GM10248 (cell line): ENCODE measurements at regions not wholly inside any gene's neighbourhood (a gene's known extent, or its start where the extent isn't known, plus 50 kb on each side); places are given as distances from the start of the nearest gene placed in this dataset.

Source experiments
- CTCF ChIA-PET: fragments of 300-600 bp; sonication (Branson Sonifier 250); formaldehyde crosslinking; extraction: SDS; loops from one replicate; lab custom pipeline; 2021; ENCODE audit warnings: antibody characterized with exemption; lab: Yijun Ruan, JAX
- POLR2A ChIA-PET: fragments of 350-650 bp; sonication (Branson Sonifier 250); formaldehyde crosslinking; extraction: SDS; loops from one replicate; lab custom pipeline; 2020; ENCODE audit warnings: antibody characterized with exemption; lab: Yijun Ruan, JAX
- DNase-seq: peaks from one replicate; pipeline ENCODE4 v3.0.0; 2012; ENCODE audit errors: extremely low spot score
- TF ChIP-seq, protein P1 (sequence below): IDR thresholded peaks from 2 replicates; pipeline ENCODE4 v1.5.1; 2012; ENCODE audit warnings: mild to moderate bottlenecking, low read depth; ENCODE audit errors: extremely low read depth, missing control alignments, control extremely low read depth

DNA sequence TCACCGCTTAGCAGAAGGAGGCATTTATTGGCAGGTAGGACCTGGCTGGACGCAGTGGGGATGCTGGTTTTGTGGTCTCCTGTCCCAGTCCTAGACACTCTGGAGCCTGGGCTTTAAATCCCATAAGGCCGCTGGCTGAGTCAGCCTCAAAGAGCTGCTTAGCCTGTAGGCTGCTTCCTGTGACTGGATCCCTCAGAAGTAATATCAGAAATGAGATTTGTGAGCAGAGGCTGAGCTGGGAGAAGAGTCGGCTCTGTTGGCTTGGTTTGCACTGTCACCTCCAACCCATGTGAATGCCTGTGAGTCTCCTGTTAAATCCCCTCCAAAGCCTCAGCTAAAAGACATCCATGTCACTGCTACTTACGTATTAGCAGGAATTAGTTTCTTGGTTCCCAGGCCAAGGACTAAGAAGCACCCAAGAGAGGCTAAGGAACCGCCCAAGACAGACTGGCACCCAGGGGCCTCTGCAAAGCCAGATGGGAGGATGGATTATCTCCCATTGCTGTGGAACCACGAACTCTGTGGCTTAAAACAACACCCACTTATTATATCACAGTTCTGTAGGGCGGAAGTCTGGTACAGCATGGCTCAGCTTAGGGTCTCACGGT lies 289.4 kb downstream of the CDC5L start:
- ChIA-PET CTCF (interaction anchor here (1.7 kb wide), 1 partner anchor 9 kb away, joined by 6 read pairs; no protein-coding TSS in a partner anchor), POLR2A (no interaction called here)
- TF ChIP-seq, protein P1, sequence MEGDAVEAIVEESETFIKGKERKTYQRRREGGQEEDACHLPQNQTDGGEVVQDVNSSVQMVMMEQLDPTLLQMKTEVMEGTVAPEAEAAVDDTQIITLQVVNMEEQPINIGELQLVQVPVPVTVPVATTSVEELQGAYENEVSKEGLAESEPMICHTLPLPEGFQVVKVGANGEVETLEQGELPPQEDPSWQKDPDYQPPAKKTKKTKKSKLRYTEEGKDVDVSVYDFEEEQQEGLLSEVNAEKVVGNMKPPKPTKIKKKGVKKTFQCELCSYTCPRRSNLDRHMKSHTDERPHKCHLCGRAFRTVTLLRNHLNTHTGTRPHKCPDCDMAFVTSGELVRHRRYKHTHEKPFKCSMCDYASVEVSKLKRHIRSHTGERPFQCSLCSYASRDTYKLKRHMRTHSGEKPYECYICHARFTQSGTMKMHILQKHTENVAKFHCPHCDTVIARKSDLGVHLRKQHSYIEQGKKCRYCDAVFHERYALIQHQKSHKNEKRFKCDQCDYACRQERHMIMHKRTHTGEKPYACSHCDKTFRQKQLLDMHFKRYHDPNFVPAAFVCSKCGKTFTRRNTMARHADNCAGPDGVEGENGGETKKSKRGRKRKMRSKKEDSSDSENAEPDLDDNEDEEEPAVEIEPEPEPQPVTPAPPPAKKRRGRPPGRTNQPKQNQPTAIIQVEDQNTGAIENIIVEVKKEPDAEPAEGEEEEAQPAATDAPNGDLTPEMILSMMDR: no peak
- DNase-seq: no peak

DNA sequence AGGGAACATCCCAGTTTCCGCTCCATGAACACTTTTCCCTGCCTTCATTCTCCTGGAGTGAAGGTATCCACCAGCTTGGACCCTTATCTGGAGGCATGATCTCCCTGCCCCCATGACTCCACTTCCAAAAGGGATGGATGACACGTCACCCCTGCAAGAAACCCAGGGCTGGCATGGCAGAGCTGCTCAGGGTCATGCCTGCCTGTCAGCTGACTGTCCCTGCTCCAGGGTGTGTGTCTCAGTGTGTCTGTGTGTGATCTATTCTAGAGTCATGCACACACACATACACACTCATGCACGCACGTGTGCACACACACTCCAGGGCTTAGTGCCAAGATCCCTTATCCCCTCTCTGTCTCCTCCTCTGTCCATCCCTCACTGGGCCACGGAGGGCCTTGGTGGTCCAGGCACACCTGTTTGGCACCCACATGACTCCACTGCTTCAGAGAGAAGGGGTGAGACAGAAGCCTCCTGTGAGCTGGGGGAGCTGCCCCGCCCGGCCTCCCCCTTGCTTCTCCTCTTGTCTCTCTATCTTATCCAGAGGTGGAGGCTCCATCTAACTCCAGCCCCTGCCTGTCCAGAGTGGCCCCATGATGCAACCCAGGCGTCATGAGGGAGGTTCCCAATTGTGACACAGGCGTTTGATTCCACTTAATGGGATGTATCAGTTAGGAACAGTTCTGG lies 290.9 kb downstream of the CDC5L start:
- CTCF ChIA-PET: interaction anchor here (1.6 kb wide), 1 partner anchor 10 kb away, joined by 4 read pairs; no protein-coding TSS in a partner anchor
- POLR2A ChIA-PET: no interaction called here
- TF ChIP-seq, protein P1: no peak
- DNase-seq: no peak

DNA sequence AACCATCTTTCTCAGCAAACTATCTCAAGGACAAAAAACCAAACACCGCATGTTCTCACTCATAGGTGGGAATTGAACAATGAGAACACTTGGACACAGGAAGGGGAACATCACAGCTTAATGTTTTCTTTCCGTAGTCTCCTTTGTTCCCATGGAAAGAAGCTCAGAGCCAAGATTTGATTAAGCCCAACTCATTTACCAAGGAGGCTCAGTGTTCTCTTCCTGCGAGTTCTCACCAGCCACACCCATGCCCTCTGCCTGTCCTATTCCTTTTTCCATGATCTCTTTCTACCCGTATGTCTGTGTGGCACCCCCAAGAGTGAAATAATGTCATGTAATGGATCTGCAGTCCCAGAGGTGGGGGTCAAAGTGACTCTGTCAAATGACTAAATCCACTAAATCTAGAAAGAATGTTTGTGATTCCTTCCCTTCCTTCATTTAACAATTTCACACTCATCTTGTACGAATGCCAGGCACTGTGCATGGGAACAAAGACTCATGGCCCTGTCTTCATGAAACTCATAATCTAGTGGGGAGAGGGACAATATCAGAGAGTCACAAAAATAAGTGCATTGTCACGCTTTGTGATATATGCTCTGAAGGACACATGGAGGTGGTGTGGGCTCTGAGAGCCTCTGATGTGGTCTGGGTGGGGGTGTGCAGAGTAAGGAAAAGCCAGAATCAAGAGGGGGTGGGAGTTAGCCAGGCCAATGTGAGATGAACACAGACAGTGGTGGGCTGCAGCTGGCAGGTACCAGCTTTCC lies 292.1 kb downstream of the CDC5L start:
- TF ChIP-seq, protein P1: no peak
- CTCF ChIA-PET: interaction anchor here (1.6 to 1.9 kb wide), 2 partner anchors 11 to 24 kb away, joined by 4 to 7 read pairs; no protein-coding TSS in a partner anchor
- POLR2A ChIA-PET: no interaction called here

DNA sequence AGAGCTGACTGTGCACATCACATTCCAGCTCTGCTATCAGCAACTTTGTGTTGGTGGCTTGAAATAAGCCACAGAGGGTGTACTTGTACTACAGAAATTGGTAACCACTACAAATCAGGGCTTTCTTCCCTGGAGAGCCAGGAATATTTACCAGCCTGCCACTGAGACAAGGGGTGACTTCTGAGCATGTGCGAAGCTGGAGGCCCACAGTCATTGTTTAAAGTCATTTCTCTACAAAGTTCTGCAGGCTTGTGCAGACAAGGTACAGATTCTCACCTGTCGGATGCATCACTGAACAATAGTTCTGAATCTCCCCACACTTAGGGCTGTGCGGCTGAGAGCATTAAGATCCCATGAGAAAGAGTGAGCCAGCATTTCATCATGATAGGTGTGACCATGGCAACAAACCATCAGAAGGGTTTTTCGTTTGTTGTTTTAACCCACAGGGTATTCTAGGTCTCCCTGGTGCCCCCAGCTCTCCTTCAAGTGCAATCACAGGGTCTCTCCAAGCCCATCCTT lies 292.8 kb downstream of the CDC5L start:
- TF ChIP-seq, protein P1: no peak
- ChIA-PET POLR2A (no interaction called here), CTCF (interaction anchor here (1.9 kb wide), 1 partner anchor 25 kb away, joined by 7 read pairs; no protein-coding TSS in a partner anchor)
- DNase-seq: no peak

More for the DNA sequence above, 292.1 kb downstream of the CDC5L start:
- no peak for DNase-seq

DNA sequence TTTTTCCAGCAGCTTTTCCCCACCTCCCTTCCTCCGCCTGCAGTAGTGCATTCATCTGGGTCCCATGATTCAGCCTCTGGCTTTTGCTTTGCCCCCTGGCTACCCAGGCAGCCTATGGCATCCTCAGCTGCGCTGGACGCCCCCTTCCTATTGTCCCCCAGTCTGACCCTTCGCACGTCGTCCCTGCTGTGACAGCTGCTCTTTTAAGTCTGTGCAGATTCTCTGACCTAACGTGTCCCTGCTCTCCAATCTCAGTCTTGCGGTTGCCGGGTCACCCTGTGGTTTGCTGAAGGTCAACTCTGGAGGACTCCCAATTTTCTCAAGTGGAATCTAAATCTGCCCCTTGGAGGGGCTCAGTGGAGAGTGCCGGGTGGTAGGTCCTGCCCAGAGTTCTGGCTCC lies 294.3 kb downstream of the CDC5L start:
- ChIA-PET POLR2A (no interaction called here), CTCF (no interaction called here)
- no peak for DNase-seq
- TF ChIP-seq, protein P1: no peak

DNA sequence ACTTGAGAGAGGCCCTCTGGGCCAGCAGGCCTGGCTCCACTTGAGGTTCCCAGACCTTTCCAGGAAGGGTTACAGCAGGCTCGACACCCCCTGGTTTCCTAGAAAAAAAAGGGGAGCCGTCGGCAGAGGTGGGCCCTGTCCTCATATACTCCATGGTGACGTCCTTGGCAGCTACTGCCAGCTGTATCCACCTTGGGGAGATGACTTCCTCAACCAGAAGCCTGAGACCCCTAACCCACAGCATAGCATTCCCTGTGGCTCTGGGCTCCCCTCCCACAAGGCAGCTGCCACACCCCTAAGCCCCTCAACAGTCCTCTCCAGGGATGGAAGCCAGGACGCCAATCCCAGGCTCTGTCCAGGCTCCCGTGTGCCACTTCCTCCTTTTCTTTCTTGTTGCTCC lies 294.8 kb downstream of the CDC5L start:
- TF ChIP-seq, protein P1: no peak
- ChIA-PET CTCF (no interaction called here), POLR2A (no interaction called here)
- no peak for DNase-seq
